Cardiac muscle cell (in vitro differentiated cells and primary cell): ENCODE measurements at regions not wholly inside any gene's neighbourhood (a gene's known extent, or its start where the extent isn't known, plus 50 kb on each side); places are given as distances from the start of the nearest gene placed in this dataset.

ENCODE experiments used
- DNase-seq, 2 donors: peaks; one replicate each; pipeline versions ENCODE4 v3.0.0 to v3.0.0-alpha.2; 2010 to 2017; ENCODE audit warnings: low read depth in 1 of 2, low spot score in 1 of 2
- H3K27ac ChIP-seq: fragments of 200-600 bp; sonication (generic); 2 replicates; pipeline ENCODE4 v1.5.1; 2016
- H3K27me3 ChIP-seq: fragments of 200-600 bp; sonication (generic); 2 replicates; pipeline ENCODE4 v1.6.0; 2016; ENCODE audit warnings: control low read depth
- H3K36me3 ChIP-seq: fragments of 200-600 bp; sonication (generic); 2 replicates; pipeline ENCODE4 v1.5.1; 2016; ENCODE audit warnings: control low read depth
- H3K4me1 ChIP-seq: fragments of 200-600 bp; sonication (generic); 2 replicates; pipeline ENCODE4 v1.8.1; 2017; ENCODE audit warnings: low read depth, mild to moderate bottlenecking, mixed run types
- H3K4me3 ChIP-seq: fragments of 200-600 bp; sonication (generic); 2 replicates; pipeline ENCODE4 v1.5.1; 2016; ENCODE audit warnings: mild to moderate bottlenecking
- H3K9me3 ChIP-seq: fragments of 200-600 bp; sonication (generic); 2 replicates; pipeline ENCODE4 v1.5.1; 2017; ENCODE audit warnings: low read depth, mild to moderate bottlenecking, control low read depth
- CTCF ChIP-seq: IDR thresholded peaks from 2 replicates; pipeline ENCODE4 v1.5.1; 2012; ENCODE audit warnings: low read depth, mild to moderate bottlenecking, low read length

GRCh38 chr17:73865831-73866230 is 221.6 kb upstream of the SDK2 start:
- Histone ChIP-seq H3K36me3 (no peaks in the 10 kb centered on the region), H3K9me3 (no peaks in the 10 kb centered on the region), H3K27ac (no peak overlapping the region), H3K27me3 (no peaks in the 10 kb centered on the region), H3K4me1 (no peaks in the 10 kb centered on the region), H3K4me3 (no peak overlapping the region)
- no peak for TF ChIP-seq CTCF
- no peak for DNase-seq

- TF ChIP-seq CTCF: no peak
- H3K9me3 ChIP-seq: no peaks in the 10 kb centered on the region
- DNase-seq: no peak
Observed at GRCh38 chr17:73867056-73867455, 222.8 kb upstream of the SDK2 start.

GRCh38 chr17:73870068-73870467 is 225.8 kb upstream of the SDK2 start:
- H3K27me3 ChIP-seq: no peaks in the 10 kb centered on the region
- H3K36me3 ChIP-seq: no peaks in the 10 kb centered on the region
- no peak overlapping the region for H3K4me3 ChIP-seq
- H3K27ac ChIP-seq: no peak overlapping the region
- no peaks in the 10 kb centered on the region for H3K4me1 ChIP-seq
- no peak for TF ChIP-seq CTCF
- H3K9me3 ChIP-seq: no peaks in the 10 kb centered on the region
- DNase-seq: no peak

More at GRCh38 chr17:73867056-73867455, 222.8 kb upstream of the SDK2 start:
- no peak overlapping the region for H3K27ac ChIP-seq
- H3K4me3 ChIP-seq: no peak overlapping the region
- no peaks in the 10 kb centered on the region for H3K27me3 ChIP-seq
- H3K4me1 ChIP-seq: no peaks in the 10 kb centered on the region
- H3K36me3 ChIP-seq: no peaks in the 10 kb centered on the region

- TF ChIP-seq CTCF: no peak
- no peaks in the 10 kb centered on the region for H3K27me3 ChIP-seq
- no peaks in the 10 kb centered on the region for H3K4me1 ChIP-seq
- H3K9me3 ChIP-seq: no peaks in the 10 kb centered on the region
- H3K27ac ChIP-seq: no peak overlapping the region
- DNase-seq: no peak
- H3K36me3 ChIP-seq: no peaks in the 10 kb centered on the region
- no peak overlapping the region for H3K4me3 ChIP-seq
Observed at GRCh38 chr17:73870473-73870872, 226.2 kb upstream of the SDK2 start.

- H3K4me3 ChIP-seq: no peak overlapping the region
- no peaks in the 10 kb centered on the region for H3K36me3 ChIP-seq
- H3K27ac ChIP-seq: no peak overlapping the region
- no peaks in the 10 kb centered on the region for H3K4me1 ChIP-seq
- no peak for TF ChIP-seq CTCF
- no peak for DNase-seq
- no peaks in the 10 kb centered on the region for H3K27me3 ChIP-seq
- H3K9me3 ChIP-seq: no peaks in the 10 kb centered on the region
Observed at GRCh38 chr17:73872816-73873215, 228.6 kb upstream of the SDK2 start.

- Histone ChIP-seq H3K4me3 (no peak overlapping the region), H3K4me1 (no peaks in the 10 kb centered on the region), H3K27me3 (no peaks in the 10 kb centered on the region), H3K27ac (no peak overlapping the region), H3K36me3 (no peaks in the 10 kb centered on the region), H3K9me3 (no peaks in the 10 kb centered on the region)
- TF ChIP-seq CTCF: no peak
- no peak for DNase-seq
Observed at GRCh38 chr17:73874008-73874720, 229.9 kb upstream of the SDK2 start.
